ENCODE measurements at regions not wholly inside any gene's neighbourhood (a gene's known extent, or its start where the extent isn't known, plus 50 kb on each side); places are given as distances from the start of the nearest gene placed in this dataset.

DNA sequence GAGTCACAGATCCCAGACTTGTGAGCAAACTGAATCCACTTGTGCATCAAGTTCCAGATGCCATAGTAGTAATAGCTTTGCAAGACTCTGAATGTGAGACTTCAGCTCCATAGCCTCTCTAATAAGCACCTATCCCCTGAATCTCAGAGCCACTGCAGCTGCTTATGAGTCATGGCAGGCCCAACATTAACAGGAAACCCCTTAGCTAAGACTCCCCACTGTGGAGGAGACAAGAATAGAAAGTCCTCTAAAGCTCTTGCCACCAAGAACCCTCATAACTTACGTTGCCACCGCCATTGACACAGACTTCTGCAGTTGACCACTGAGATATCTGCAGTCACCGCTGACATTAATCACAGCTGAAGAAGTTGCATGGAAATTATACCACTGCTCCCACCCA lies 62.9 kb upstream of the PDE3A start:
- BruUV-seq (replicated peaks), result no TSS peak
- Histone ChIP-seq H3K9me3 (replicated peaks; ENCODE audit: control insufficient read depth, insufficient read depth, low read depth, low read length) (no peaks in the 10 kb centered on the region), H3K36me3 (ENCODE audit: control insufficient read depth, insufficient read depth, low read length) (no peaks in the 10 kb centered on the region), H2AFZ (ENCODE audit: low read depth, low read length) (no peak overlapping the region), H3K79me2 (ENCODE audit: control insufficient read depth, insufficient read depth, low read length) (no peaks in the 10 kb centered on the region), H3K9me1 (ENCODE audit: control insufficient read depth, insufficient read depth, low read length) (no peaks in the 10 kb centered on the region), H3K9ac (ENCODE audit: insufficient read depth in 1 of 2, low read depth in 2 of 2, low read length in 2 of 2) (no peak overlapping the region), H3K27ac (ENCODE audit: extremely low read depth, low read depth, low read length) (no peak overlapping the region), H3K4me1 (replicated peaks in 1 of 2; ENCODE audit: control insufficient read depth in 2 of 2, insufficient read depth in 2 of 2, low read length in 2 of 2) (no peaks in the 10 kb centered on the region), H4K20me1 (replicated peaks; ENCODE audit: control insufficient read depth, insufficient read depth, low read length) (no peaks in the 10 kb centered on the region), H3K4me2 (ENCODE audit: insufficient read depth, low read length) (no peak overlapping the region), H3K27me3 (ENCODE audit: control insufficient read depth in 2 of 2, insufficient read depth in 2 of 2, low read length in 2 of 2) (no peaks in the 10 kb centered on the region), H3K4me3 (no peak overlapping the region)
- WGBS (ENCODE audit: insufficient coverage, low coverage, missing lambda C conversion rate), result 0% methylated on average over 3 of the region's 3 CpGs
- in situ Hi-C loops (cut with MboI), result no loop called here
- no peak for FAIRE-seq
- intact Hi-C loops (cut with micrococcal nuclease), result no loop called here
- CTCF ChIA-PET (ENCODE audit: low intra/inter-chr PET ratio), result no interaction called here
- POLR2A ChIA-PET, result no interaction called here
- ATAC-seq, result no peak
- DNase-seq (ENCODE audit: extremely low read depth in 1 of 4, low spot score in 3 of 4), result no peak
- no peak for TF ChIP-seq FOXJ2 (tag; IDR thresholded peaks at IDR 0.05)
- TF ChIP-seq, protein P1, sequence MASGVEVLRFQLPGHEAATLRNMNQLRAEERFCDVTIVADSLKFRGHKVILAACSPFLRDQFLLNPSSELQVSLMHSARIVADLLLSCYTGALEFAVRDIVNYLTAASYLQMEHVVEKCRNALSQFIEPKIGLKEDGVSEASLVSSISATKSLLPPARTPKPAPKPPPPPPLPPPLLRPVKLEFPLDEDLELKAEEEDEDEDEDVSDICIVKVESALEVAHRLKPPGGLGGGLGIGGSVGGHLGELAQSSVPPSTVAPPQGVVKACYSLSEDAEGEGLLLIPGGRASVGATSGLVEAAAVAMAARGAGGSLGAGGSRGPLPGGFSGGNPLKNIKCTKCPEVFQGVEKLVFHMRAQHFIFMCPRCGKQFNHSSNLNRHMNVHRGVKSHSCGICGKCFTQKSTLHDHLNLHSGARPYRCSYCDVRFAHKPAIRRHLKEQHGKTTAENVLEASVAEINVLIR (CRISPR knock-in tag; IDR thresholded peaks at IDR 0.05), result no peak
- no peak for TF ChIP-seq TCF7L2 (IDR thresholded peaks at IDR 0.05; ENCODE audit: low read depth, low read length)
- TF ChIP-seq, protein P2, sequence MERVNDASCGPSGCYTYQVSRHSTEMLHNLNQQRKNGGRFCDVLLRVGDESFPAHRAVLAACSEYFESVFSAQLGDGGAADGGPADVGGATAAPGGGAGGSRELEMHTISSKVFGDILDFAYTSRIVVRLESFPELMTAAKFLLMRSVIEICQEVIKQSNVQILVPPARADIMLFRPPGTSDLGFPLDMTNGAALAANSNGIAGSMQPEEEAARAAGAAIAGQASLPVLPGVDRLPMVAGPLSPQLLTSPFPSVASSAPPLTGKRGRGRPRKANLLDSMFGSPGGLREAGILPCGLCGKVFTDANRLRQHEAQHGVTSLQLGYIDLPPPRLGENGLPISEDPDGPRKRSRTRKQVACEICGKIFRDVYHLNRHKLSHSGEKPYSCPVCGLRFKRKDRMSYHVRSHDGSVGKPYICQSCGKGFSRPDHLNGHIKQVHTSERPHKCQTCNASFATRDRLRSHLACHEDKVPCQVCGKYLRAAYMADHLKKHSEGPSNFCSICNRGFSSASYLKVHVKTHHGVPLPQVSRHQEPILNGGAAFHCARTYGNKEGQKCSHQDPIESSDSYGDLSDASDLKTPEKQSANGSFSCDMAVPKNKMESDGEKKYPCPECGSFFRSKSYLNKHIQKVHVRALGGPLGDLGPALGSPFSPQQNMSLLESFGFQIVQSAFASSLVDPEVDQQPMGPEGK (CRISPR knock-in tag; IDR thresholded peaks at IDR 0.05; ENCODE audit: borderline replicate concordance), result no peak
- TF ChIP-seq, protein P3, sequence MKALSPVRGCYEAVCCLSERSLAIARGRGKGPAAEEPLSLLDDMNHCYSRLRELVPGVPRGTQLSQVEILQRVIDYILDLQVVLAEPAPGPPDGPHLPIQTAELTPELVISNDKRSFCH (CRISPR knock-in tag; IDR thresholded peaks at IDR 0.05), result no peak
- TF ChIP-seq, protein P3 (tag; IDR thresholded peaks at IDR 0.05), result no peak
- TF ChIP-seq RAD51 (IDR thresholded peaks at IDR 0.05; ENCODE audit: borderline replicate concordance, low read depth), result no peak
- no peak for TF ChIP-seq MED1 (CRISPR knock-in tag; IDR thresholded peaks at IDR 0.05; ENCODE audit: borderline replicate concordance)
- no peak for TF ChIP-seq E2F4 (CRISPR knock-in tag; IDR thresholded peaks at IDR 0.05; ENCODE audit: low read depth)
- TF ChIP-seq, protein P4, sequence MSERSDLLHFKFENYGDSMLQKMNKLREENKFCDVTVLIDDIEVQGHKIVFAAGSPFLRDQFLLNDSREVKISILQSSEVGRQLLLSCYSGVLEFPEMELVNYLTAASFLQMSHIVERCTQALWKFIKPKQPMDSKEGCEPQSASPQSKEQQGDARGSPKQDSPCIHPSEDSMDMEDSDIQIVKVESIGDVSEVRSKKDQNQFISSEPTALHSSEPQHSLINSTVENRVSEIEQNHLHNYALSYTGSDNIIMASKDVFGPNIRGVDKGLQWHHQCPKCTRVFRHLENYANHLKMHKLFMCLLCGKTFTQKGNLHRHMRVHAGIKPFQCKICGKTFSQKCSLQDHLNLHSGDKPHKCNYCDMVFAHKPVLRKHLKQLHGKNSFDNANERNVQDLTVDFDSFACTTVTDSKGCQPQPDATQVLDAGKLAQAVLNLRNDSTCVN (CRISPR knock-in tag; IDR thresholded peaks at IDR 0.05), result no peak
- no peak for TF ChIP-seq SPI1 (IDR thresholded peaks at IDR 0.05; ENCODE audit: borderline replicate concordance, low read depth, low read length)
- no peak for TF ChIP-seq CBX8 (IDR thresholded peaks at IDR 0.05; ENCODE audit: borderline replicate concordance, extremely low read depth, low read depth, low read length, poor library complexity, severe bottlenecking)
- no peak for TF ChIP-seq CEBPB (tag; IDR thresholded peaks at IDR 0.05)

Measured in K562 (cell line).